ENCODE measurements at regions not wholly inside any gene's neighbourhood (a gene's known extent, or its start where the extent isn't known, plus 50 kb on each side); places are given as distances from the start of the nearest gene placed in this dataset.
A peak's percentile ranks its signal among the peaks of the same experiment; 100 is the strongest.

GRCh38 chr18:40375837-40376236 is 1579.2 kb upstream of the PIK3C3 start:
- H3K36me3 ChIP-seq (ENCODE audit: control insufficient read depth in 2 of 2, extremely low read depth in 1 of 2, insufficient read depth in 2 of 2, low read length in 2 of 2) = no peaks in the 10 kb centered on the region
- no peak for DNase-seq (ENCODE audit: low read depth, low spot score)
- no peak overlapping the region for H3K4me2 ChIP-seq (ENCODE audit: insufficient read depth, low read length)
- H4K20me1 ChIP-seq (replicated peaks; ENCODE audit: control insufficient read depth, extremely low read depth, insufficient read depth, low read length) = no peaks in the 10 kb centered on the region
- CTCF ChIA-PET = no interaction called here
- dilution Hi-C loops (cut with MboI; ENCODE audit: extremely low pct_ligation_motif_present, low sequenced_read_pairs) = no loop called here
- H3K79me2 ChIP-seq (ENCODE audit: control insufficient read depth, insufficient read depth, low read length) = no peaks in the 10 kb centered on the region
- H3K27me3 ChIP-seq (ENCODE audit: control insufficient read depth in 2 of 2, insufficient read depth in 2 of 2, low read length in 2 of 2) = no peaks in the 10 kb centered on the region
- H2AFZ ChIP-seq (ENCODE audit: low read depth, low read length) = no peak overlapping the region
- no peak for FAIRE-seq
- no peak for TF ChIP-seq FOS (IDR thresholded peaks at IDR 0.05; ENCODE audit: borderline replicate concordance, insufficient read depth, low read length)
- TF ChIP-seq POLR2AphosphoS5 (IDR thresholded peaks at IDR 0.05; ENCODE audit: insufficient read depth, low read depth, low read length) = no peak
- POLR2A ChIA-PET = no interaction called here
- H3K9ac ChIP-seq (replicated peaks; ENCODE audit: extremely low read depth, insufficient read depth, low read length) = no peak overlapping the region
- H3K9me1 ChIP-seq (replicated peaks; ENCODE audit: control insufficient read depth, extremely low read depth, insufficient read depth, low read length) = no peaks in the 10 kb centered on the region
- H3K9me3 ChIP-seq (replicated peaks; ENCODE audit: control insufficient read depth, insufficient read depth, low read length) = no peaks in the 10 kb centered on the region
- no peak overlapping the region for H3K27ac ChIP-seq (ENCODE audit: insufficient read depth, low read depth, low read length)
- intact Hi-C loops (cut with micrococcal nuclease) = no loop called here
- no TSS peak for BruUV-seq (replicated peaks)
- H3K4me1 ChIP-seq (ENCODE audit: control insufficient read depth, extremely low read depth, insufficient read depth, low read length) = peaks cover 19% of the 10 kb centered on the region
- H3K4me3 ChIP-seq (replicated peaks in 1 of 3; ENCODE audit: insufficient read depth in 1 of 3, low read depth in 1 of 3, low read length in 3 of 3) = no peak overlapping the region

DNA sequence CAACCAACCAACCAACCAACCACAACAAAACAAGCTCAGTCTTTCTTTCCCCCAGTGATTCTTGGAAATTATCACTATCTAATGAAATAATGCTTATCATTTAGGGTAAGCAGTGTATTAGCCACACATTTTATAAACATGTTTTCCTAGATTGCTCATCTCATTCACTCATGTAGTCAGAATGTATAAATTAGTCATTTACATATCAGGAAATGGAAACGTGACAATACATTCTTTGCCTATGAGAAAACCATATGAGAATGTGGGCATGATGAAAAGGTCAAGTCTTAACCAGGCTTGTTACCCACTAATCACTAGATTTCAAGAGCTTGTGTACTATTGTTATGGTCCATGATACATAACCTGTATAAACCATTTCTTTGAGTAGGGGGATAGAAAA is 1583.4 kb upstream of the PIK3C3 start:
- Histone ChIP-seq H2AFZ (ENCODE audit: low read depth, low read length) (peak overlapping the region; percentile 82), H3K27me3 (ENCODE audit: control insufficient read depth in 2 of 2, insufficient read depth in 2 of 2, low read length in 2 of 2) (no peaks in the 10 kb centered on the region), H4K20me1 (replicated peaks; ENCODE audit: control insufficient read depth, extremely low read depth, insufficient read depth, low read length) (no peaks in the 10 kb centered on the region), H3K4me2 (ENCODE audit: insufficient read depth, low read length) (peak overlapping the region; percentile 76), H3K36me3 (ENCODE audit: control insufficient read depth in 2 of 2, extremely low read depth in 1 of 2, insufficient read depth in 2 of 2, low read length in 2 of 2) (no peaks in the 10 kb centered on the region), H3K9me3 (replicated peaks; ENCODE audit: control insufficient read depth, insufficient read depth, low read length) (no peaks in the 10 kb centered on the region), H3K4me3 (replicated peaks in 1 of 3; ENCODE audit: insufficient read depth in 1 of 3, low read depth in 1 of 3, low read length in 3 of 3) (no peak overlapping the region), H3K4me1 (ENCODE audit: control insufficient read depth, extremely low read depth, insufficient read depth, low read length) (peaks cover 41% of the 10 kb centered on the region), H3K9ac (replicated peaks; ENCODE audit: extremely low read depth, insufficient read depth, low read length) (peak overlapping the region; percentile 71), H3K79me2 (ENCODE audit: control insufficient read depth, insufficient read depth, low read length) (no peaks in the 10 kb centered on the region), H3K27ac (ENCODE audit: insufficient read depth, low read depth, low read length) (peak overlapping the region; percentile 99), H3K9me1 (replicated peaks; ENCODE audit: control insufficient read depth, extremely low read depth, insufficient read depth, low read length) (no peaks in the 10 kb centered on the region)
- BruUV-seq (replicated peaks) = no TSS peak
- intact Hi-C loops (cut with micrococcal nuclease) (no loop called here), dilution Hi-C loops (cut with MboI; ENCODE audit: extremely low pct_ligation_motif_present, low sequenced_read_pairs) (no loop called here)
- CTCF ChIA-PET = interaction anchor here (1.0 to 2.3 kb wide), 7 partner anchors 9 to 212 kb away, joined by 3 to 9 read pairs (median 4); no protein-coding TSS in a partner anchor
- peak; percentile 88 for DNase-seq (ENCODE audit: low read depth, low spot score)
- TF ChIP-seq GATA2 (IDR thresholded peaks at IDR 0.05; ENCODE audit: insufficient read depth, insufficient read length, low read depth, low read length) (peak; percentile 40), FOS (IDR thresholded peaks at IDR 0.05; ENCODE audit: borderline replicate concordance, insufficient read depth, low read length) (peak; percentile 86), EZH2 (IDR thresholded peaks at IDR 0.05; ENCODE audit: borderline replicate concordance, low read depth, low read length, severe bottlenecking) (no peak), JUN (IDR thresholded peaks at IDR 0.05; ENCODE audit: borderline replicate concordance, insufficient read depth, insufficient read length, low read depth) (peak; percentile 95)
- TF ChIP-seq, protein P1, sequence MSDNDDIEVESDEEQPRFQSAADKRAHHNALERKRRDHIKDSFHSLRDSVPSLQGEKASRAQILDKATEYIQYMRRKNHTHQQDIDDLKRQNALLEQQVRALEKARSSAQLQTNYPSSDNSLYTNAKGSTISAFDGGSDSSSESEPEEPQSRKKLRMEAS (IDR thresholded peaks at IDR 0.05; ENCODE audit: insufficient read depth, insufficient read length) = no peak
- POLR2A ChIA-PET = interaction anchor here (0.6 kb wide), 1 partner anchor 489 kb away, joined by 4 read pairs; no protein-coding TSS in a partner anchor
- peak; percentile 53 for FAIRE-seq

Measured in endothelial cell of umbilical vein (primary cell).